Spleen (tissue), 7 donors: ENCODE measurements at regions not wholly inside any gene's neighbourhood (a gene's known extent, or its start where the extent isn't known, plus 50 kb on each side); places are given as distances from the start of the nearest gene placed in this dataset.

Source experiments
- CTCF ChIP-seq, 11 experiments: fragments of 200-600 bp in 7 of 11; fragments of 450-650 bp in 4 of 11; sonication (generic) in 4 of 11; IDR thresholded peaks in 8 of 11; conservative IDR thresholded peaks in 3 of 11; 1 replicate in 7 of 11; 2 replicates in 4 of 11; pipeline versions ENCODE4 v1.4.0 to v1.8.0; 2016 to 2021; ENCODE audit warnings: antibody characterized with exemption in 11 of 11, inconsistent platforms in 4 of 11, mild to moderate bottlenecking in 1 of 11
- POLR2A ChIP-seq, 3 donors: fragments of 450-650 bp; IDR thresholded peaks; one replicate each; pipeline ENCODE4 v1.5.1; 2017; ENCODE audit warnings: antibody characterized with exemption in 3 of 3, mild to moderate bottlenecking in 1 of 3
- donor health status: DM: no; HTN: no; CAD: no; lungs with moderate emphysema.
- donor health status: DM: no; HTN: no; CAD: no.
- donor health status: DM: no; HTN: no; CAD: no.

GRCh38 chr2:226095058-226095457 is 695.5 kb downstream of the NYAP2 start:
- TF ChIP-seq CTCF (IDR thresholded peaks at IDR 0.05 in 8 of 11, conservative IDR thresholded peaks at IDR 0.05 in 3 of 11) (no peak), POLR2A (IDR thresholded peaks at IDR 0.05) (no peak)
